GM12892 (cell line): ENCODE measurements at regions not wholly inside any gene's neighbourhood (a gene's known extent, or its start where the extent isn't known, plus 50 kb on each side); places are given as distances from the start of the nearest gene placed in this dataset.

Experiments
- POLR2A ChIP-seq: IDR thresholded peaks from 2 replicates; pipeline ENCODE4 v1.6.1; 2011; ENCODE audit warnings: low read depth, low read length, control low read depth
- TAF1 ChIP-seq: IDR thresholded peaks from 2 replicates; pipeline ENCODE4 v1.6.1; 2011; ENCODE audit warnings: low read depth, mild to moderate bottlenecking, control low read depth, low read length, borderline replicate concordance

GRCh38 chr1:101440485-101440884 lies 203.7 kb downstream of the S1PR1 start:
- no peak for TF ChIP-seq TAF1
- TF ChIP-seq POLR2A: no peak
